ENCODE measurements at regions not wholly inside any gene's neighbourhood (a gene's known extent, or its start where the extent isn't known, plus 50 kb on each side); places are given as distances from the start of the nearest gene placed in this dataset.

GRCh38 chr14:29089849-29090248 is 323.3 kb downstream of the FOXG1 start:
- no peak for TF ChIP-seq TAF1 (IDR thresholded peaks at IDR 0.05; ENCODE audit: low read depth)
- TF ChIP-seq CEBPB (IDR thresholded peaks at IDR 0.05) = no peak
- no peak for TF ChIP-seq EP300 (IDR thresholded peaks at IDR 0.05; ENCODE audit: borderline replicate concordance)
- no peak for TF ChIP-seq YY1 (IDR thresholded peaks at IDR 0.05; ENCODE audit: low read depth)
- TF ChIP-seq NFIC (IDR thresholded peaks at IDR 0.05) = no peak
- TF ChIP-seq EGR1 (IDR thresholded peaks at IDR 0.05) = no peak
- TF ChIP-seq TCF12 (IDR thresholded peaks at IDR 0.05; ENCODE audit: low read depth) = no peak
- TF ChIP-seq CREB1 (IDR thresholded peaks at IDR 0.05; ENCODE audit: low read depth) = no peak
- TF ChIP-seq REST (IDR thresholded peaks at IDR 0.05; ENCODE audit: low read depth) = no peak
